Muscle of back (tissue), 3 donors: ENCODE measurements at regions not wholly inside any gene's neighbourhood (a gene's known extent, or its start where the extent isn't known, plus 50 kb on each side); places are given as distances from the start of the nearest gene placed in this dataset.
"Not testable (repeated sequence)": the region's sequence is repeated elsewhere in the genome, so short reads cannot be mapped to it uniquely, and the experiment has no call there.

Experiments
- DNase-seq, 3 donors: peaks; one replicate each; pipeline versions ENCODE4 v3.0.0 to v3.0.0-alpha.2; 2013

- not testable (repeated sequence) for DNase-seq
These were observed 106.0 kb downstream of the BUD13 start for GRCh38 chr11:116666673-116667249.

- DNase-seq: no peak
These were observed 107.3 kb downstream of the BUD13 start for GRCh38 chr11:116665523-116665922.

- no peak for DNase-seq
These were observed 111.7 kb downstream of the BUD13 start for GRCh38 chr11:116661056-116661455.

- no peak for DNase-seq
These were observed 112.8 kb downstream of the BUD13 start for GRCh38 chr11:116660011-116660410.

GRCh38 chr11:116658876-116659535 lies 113.8 kb downstream of the BUD13 start:
- no peak for DNase-seq

- DNase-seq: no peak
These were observed 114.7 kb downstream of the BUD13 start for GRCh38 chr11:116657842-116658825.

- DNase-seq: no peak
These were observed 116.8 kb downstream of the BUD13 start for GRCh38 chr11:116656011-116656410.

GRCh38 chr11:116654526-116654925 lies 118.3 kb downstream of the BUD13 start:
- no peak for DNase-seq

- DNase-seq: no peak
These were observed 119.6 kb downstream of the BUD13 start for GRCh38 chr11:116653206-116653605.

- no peak for DNase-seq
These were observed 121.0 kb downstream of the BUD13 start for GRCh38 chr11:116651737-116652237.

- no peak for DNase-seq
These were observed 121.6 kb downstream of the BUD13 start for GRCh38 chr11:116651098-116651736.

- no peak for DNase-seq
These were observed 122.7 kb downstream of the BUD13 start for GRCh38 chr11:116650052-116650451.

GRCh38 chr11:116649268-116649667 lies 123.5 kb downstream of the BUD13 start:
- DNase-seq: no peak

- no peak for DNase-seq
These were observed 124.3 kb downstream of the BUD13 start for GRCh38 chr11:116648247-116649174.

GRCh38 chr11:116647305-116648080 lies 125.3 kb downstream of the BUD13 start:
- DNase-seq: no peak

GRCh38 chr11:116646191-116646590 lies 126.6 kb downstream of the BUD13 start:
- no peak for DNase-seq

GRCh38 chr11:116644941-116645305 lies 127.9 kb downstream of the BUD13 start:
- no peak for DNase-seq

- DNase-seq: no peak
These were observed 128.4 kb downstream of the BUD13 start for GRCh38 chr11:116644201-116644940.

- no peak for DNase-seq
These were observed 129.3 kb downstream of the BUD13 start for GRCh38 chr11:116643521-116643920.
